Motor neuron (in vitro differentiated cells): ENCODE measurements at regions not wholly inside any gene's neighbourhood (a gene's known extent, or its start where the extent isn't known, plus 50 kb on each side); places are given as distances from the start of the nearest gene placed in this dataset.
A peak's percentile ranks its signal among the peaks of the same experiment; 100 is the strongest.

Experiments used
- ATAC-seq, 8 experiments: fragments of 200-7000 bp; cut with Tn5 transposase; replicated peaks in 6 of 8; 2 replicates each; pipeline ENCODE4 v1.8.0; 2021; ENCODE audit warnings: mild to moderate bottlenecking in 8 of 8, moderate library complexity in 8 of 8
- H3K27ac ChIP-seq, 2 donors: fragments of 250-450 bp; sonication (Bioruptor Pico); 2 replicates each; pipeline ENCODE4 v1.9.0; 2021; ENCODE audit warnings: antibody characterized with exemption in 2 of 2, mild to moderate bottlenecking in 2 of 2, moderate library complexity in 1 of 2
- H3K4me1 ChIP-seq, 2 donors: fragments of 250-450 bp; sonication (Bioruptor Pico); replicated peaks in 1 of 2; 2 replicates each; pipeline ENCODE4 v1.6.1; 2021; ENCODE audit warnings: antibody characterized with exemption in 2 of 2, mild to moderate bottlenecking in 2 of 2, moderate library complexity in 1 of 2
- H3K4me3 ChIP-seq, 5 donors: fragments of 250-450 bp; sonication (Bioruptor Pico); 2 replicates each; pipeline ENCODE4 v1.9.0; 2021; ENCODE audit warnings: antibody characterized with exemption in 5 of 5, mild to moderate bottlenecking in 5 of 5, moderate library complexity in 4 of 5
- WGBS, 10 experiments: fragments of 450-650 bp; shearing (Covaris generic); methylation state at CpG; one replicate each; pipeline ENCODE4 v1.0.0; 2022; 5-methylcytosine and 5-hydroxymethylcytosine counted together
- in situ Hi-C, 9 experiments: fragments of 400-800 bp; cut with MboI; loops; one replicate each; pipeline ENCODE4 v1.15.0; 2021; ENCODE audit warnings: low sequenced_read_pairs in 9 of 9, low pct_unique_long_range_greater_than_20kb in 2 of 9; ENCODE audit not compliant: unreplicated experiment in 9 of 9

DNA sequence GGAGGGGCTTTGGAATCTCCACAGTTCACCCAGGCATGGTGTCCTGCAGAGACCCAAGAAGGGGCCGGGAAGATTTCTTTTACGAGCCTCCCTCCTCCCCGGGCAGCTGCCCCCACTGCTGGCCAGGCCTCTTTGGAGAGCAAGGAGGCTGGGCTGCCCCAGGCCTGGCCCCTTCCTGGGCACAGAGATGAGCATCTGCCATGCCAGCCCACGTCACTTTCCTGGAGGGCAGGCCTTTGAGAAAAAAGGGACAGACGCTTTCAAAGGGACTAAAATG, 60.5 kb upstream of the FGF3 start:
- Histone ChIP-seq H3K4me3 (no peak overlapping the region), H3K27ac (no peak overlapping the region), H3K4me1 (peaks cover 5 to 7% of the 10 kb centered on the region in 2 donors)
- in situ Hi-C loops, result loop anchor here in 8 of 9 experiments (10.0 to 25.0 kb wide), 3 partner anchors 167 to 192 kb away; partner anchors contain the start of genes FGF19 (in 7 of the 8) and LTO1 (in 1 of the 8)
- no peak for ATAC-seq
- 20% methylated on average over 1 of the region's 5 CpGs; no CpG with 5 or more reads in 9 of the 10 experiments for WGBS, 10 experiments

DNA sequence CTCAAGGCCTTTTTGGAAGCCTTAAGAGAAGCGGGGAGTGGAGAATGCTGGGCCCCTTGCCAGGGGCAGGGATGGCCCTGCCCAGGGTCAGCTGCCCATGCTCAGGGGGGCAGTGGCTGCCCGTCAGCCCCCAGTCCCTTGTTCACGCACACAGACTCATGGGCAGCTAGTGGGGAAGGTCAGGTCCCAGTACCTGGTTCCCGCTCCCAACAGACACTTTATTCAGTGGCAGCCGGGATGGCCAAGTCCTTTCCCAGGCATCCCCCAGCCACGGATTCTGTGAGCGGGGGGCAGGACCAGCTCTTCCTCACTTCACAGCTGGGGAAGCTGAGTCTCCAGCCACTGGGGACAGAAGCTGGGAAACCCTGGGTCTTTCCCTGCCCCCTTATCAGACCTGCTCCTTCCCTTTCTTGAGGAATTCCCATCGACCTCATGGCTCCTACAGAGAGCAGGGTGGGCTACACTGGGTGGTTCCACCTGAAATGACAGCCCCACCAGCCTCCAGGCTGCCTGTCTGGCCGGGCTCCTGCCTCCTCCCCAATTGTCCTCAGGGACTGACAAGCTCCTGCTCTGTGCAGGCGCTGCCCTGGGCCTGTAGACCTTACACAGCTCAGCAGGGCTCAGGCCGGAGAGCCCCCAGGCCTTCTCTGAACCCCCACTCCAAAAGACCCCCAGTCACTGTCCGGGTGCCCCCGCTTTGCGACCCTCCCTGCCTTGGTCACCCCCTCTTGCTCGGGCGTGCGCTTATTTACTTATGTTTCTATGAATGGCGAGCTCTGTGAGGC, 61.0 kb upstream of the FGF3 start:
- H3K27ac ChIP-seq, result no peak overlapping the region
- in situ Hi-C loops, result loop anchor here in 7 of 9 experiments (25.0 kb wide), 2 partner anchors 168 to 193 kb away; partner anchors contain the start of genes FGF19 (in 6 of the 7) and LTO1 (in 1 of the 7)
- 20 to 96% (median 80%) methylated on average over 1 to 5 of the region's 18 CpGs; no CpG with 5 or more reads in 3 of the 10 experiments for WGBS, 10 experiments
- ATAC-seq, result no peak
- H3K4me3 ChIP-seq, result no peak overlapping the region
- H3K4me1 ChIP-seq, result peaks cover under 1 to 3% of the 10 kb centered on the region in 2 donors

DNA sequence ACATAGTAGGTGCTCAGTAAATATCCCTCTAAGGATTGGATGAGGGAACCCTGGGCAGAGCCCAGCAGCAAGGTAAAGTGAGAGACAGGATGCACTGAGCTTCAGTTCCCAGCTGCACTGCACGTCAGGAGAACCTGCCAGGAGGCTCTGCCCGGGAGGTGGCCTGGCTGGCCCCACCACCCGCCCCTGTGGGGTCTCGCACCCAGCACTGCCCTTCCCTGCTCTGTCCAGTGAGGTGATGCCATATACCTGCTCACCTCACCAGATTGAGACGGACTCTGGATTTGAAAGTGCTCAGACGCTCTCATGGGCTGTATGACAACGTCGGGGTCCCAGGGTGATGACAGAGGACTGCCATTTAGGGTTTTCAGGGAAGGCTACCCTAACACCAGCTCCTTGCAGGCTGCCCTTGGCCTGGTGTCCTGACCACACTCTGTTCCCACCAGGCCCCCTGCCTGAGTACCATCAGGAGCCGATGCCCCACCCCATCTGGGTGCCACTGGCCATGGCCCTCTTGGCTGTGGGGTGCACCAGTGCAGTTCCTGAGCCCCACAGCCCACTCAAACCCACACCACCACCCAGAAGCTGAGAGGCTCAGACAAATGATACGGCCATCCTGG, 61.7 kb upstream of the FGF3 start:
- ATAC-seq, result no peak
- in situ Hi-C loops, result loop anchor here in 7 of 9 experiments (25.0 kb wide), 2 partner anchors 169 to 194 kb away; partner anchors contain the start of genes FGF19 (in 6 of the 7) and LTO1 (in 1 of the 7)
- H3K27ac ChIP-seq, result no peak overlapping the region
- 89 to 100% (median 100%) methylated on average over 1 to 3 of the region's 10 CpGs; no CpG with 5 or more reads in 7 of the 10 experiments for WGBS, 10 experiments
- H3K4me1 ChIP-seq, result no peaks in the 10 kb centered on the region
- H3K4me3 ChIP-seq, result no peak overlapping the region

DNA sequence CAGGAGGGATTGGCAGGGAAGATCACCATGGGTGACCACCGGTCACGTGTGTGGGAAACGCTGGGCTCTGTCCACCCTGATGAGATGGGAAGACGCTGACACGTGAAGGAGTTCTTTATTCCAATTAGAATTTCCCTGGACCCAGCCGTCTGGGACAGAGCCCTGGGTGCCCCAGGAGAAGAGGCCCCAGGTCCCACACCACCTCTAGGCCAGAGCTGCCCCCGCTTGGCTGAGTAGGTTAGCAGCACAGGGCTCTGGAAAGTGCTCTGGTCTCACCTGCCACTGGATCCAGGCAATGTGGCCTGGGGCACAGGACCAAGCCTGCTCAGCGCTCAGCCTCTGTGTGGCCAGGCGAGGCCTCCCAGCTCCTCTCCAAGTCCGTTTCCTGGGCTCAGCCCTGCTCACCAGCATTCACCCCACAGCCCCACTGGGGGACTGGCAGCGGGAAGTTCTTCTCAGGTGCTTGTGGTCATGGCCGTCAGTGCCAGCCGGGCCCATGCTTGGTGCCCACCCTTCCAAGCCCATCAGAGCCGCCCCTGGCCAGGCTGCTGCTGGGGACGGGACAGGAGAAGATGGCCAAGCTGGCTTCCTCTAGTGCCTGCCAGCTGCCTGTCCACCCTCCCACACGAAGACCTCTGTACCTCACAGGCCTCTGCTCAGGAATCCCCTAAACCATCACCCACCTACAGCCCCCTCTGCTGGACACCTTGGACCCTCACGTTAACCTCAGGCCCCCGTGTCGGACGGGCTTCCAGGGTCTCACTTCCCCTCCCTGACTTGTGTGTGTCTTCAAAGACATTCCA, 62.5 kb upstream of the FGF3 start:
- ATAC-seq, result no peak
- in situ Hi-C loops, result loop anchor here in 7 of 9 experiments (25.0 kb wide), 2 partner anchors 169 to 194 kb away; partner anchors contain the start of genes FGF19 (in 6 of the 7) and LTO1 (in 1 of the 7)
- WGBS, 10 experiments, result 54 to 97% (median 90%) methylated on average over 3 to 10 of the region's 20 CpGs; no CpG with 5 or more reads in 5 of the 10 experiments
- no peak overlapping the region for H3K27ac ChIP-seq
- H3K4me1 ChIP-seq, result no peaks in the 10 kb centered on the region
- no peak overlapping the region for H3K4me3 ChIP-seq

DNA sequence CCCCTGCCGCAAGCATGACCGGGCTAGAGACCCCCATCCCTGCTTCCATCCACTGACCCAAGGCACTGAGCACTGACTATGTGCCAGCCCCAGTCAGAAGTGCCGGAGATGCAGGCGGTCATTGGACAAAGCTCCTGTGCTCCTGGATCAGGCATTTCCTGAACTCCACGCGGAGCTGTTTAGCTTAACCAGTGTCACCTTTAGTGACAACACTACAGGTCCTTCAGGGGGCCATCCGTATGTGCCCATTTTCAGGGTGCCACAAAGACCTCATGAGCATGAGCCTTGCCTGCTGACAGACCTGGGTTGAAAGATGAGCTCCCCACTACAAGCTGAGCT, 63.0 kb upstream of the FGF3 start:
- in situ Hi-C loops, result loop anchor here in 7 of 9 experiments (25.0 kb wide), 2 partner anchors 170 to 195 kb away; partner anchors contain the start of genes FGF19 (in 6 of the 7) and LTO1 (in 1 of the 7)
- ATAC-seq, result no peak
- no peaks in the 10 kb centered on the region for H3K4me1 ChIP-seq
- no peak overlapping the region for H3K4me3 ChIP-seq
- 86 to 100% (median 98%) methylated on average over 3 to 5 of the region's 7 CpGs; no CpG with 5 or more reads in 6 of the 10 experiments for WGBS, 10 experiments
- no peak overlapping the region for H3K27ac ChIP-seq

DNA sequence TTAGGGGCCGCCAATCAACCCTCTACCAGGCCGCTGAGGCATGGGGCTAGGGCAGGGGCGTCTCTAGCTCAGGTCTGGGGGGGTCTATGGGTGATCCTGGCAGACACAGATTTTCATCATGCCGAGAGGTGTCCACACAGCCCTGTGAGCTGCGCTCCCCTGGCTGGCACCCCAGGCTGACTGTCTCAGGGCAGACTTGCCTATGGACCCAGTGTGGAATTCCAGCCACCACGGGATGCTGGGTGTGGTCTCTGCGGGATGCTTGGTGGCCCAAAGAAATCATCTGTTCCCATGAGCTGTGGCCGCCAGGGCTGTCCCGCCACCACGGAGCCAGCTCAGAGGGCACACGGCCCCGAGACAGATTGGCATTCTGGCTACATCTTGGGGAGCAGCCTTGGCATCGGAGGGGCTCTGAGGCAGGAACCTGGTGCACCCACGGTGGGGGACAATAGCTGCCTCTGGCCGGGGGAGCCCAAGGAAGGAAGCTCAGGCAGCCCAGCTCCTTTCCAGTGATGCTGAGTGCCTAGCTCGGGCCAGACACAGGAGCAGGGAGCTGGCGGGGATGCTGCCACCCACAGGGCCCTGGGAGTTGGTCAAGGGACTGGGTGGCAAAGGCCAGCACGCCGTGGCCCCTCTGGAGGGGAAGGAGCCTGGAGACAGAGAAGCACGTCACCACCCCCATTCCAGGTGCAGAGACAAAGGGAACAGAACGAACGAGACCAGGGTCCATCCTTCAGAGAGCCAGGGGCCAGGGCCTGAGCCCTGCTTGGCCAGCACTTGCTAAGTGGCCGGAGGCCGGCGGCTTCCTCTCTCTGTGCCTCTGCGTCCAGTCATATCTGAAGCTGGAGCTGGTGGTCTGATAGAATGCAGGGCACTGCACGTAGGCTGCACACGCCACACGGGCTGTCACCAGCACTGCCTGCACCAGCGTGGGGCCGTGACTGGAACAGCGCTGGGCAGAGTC, 64.4 kb upstream of the FGF3 start:
- 23 to 100% (median 75%) methylated on average over 1 to 15 of the region's 32 CpGs; no CpG with 5 or more reads in 4 of the 10 experiments for WGBS, 10 experiments
- in situ Hi-C loops, result loop anchor here in 7 of 9 experiments (25.0 kb wide), 2 partner anchors 171 to 196 kb away; partner anchors contain the start of genes FGF19 (in 6 of the 7) and LTO1 (in 1 of the 7)
- Histone ChIP-seq H3K4me3 (no peak overlapping the region), H3K4me1 (no peaks in the 10 kb centered on the region), H3K27ac (no peak overlapping the region)
- no peak for ATAC-seq

DNA sequence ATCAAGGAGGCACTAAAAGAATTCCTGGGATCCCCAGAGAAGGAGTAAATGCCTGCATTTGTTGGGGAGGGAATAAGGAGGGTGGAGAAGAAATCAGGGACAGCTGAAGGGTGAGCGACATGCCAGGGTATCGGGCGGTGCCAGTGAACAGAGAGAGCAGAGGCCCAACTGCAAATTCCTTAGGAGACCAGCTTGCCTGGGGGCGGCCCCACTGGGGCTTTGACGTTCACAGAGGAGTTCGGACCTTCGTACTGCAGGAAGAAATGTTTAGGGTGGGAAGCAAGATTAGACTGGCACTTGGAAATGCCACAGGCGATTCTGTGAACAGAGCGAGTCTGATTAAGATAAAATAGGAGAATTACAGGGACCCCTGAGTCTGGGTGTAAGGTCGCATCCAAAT, 65.1 kb upstream of the FGF3 start:
- in situ Hi-C loops, result loop anchor here in 7 of 9 experiments (25.0 kb wide), 2 partner anchors 172 to 197 kb away; partner anchors contain the start of genes FGF19 (in 6 of the 7) and LTO1 (in 1 of the 7)
- no peak overlapping the region for H3K4me3 ChIP-seq
- 48 to 100% (median 97%) methylated on average over 1 to 7 of the region's 10 CpGs; no CpG with 5 or more reads in 2 of the 10 experiments for WGBS, 10 experiments
- H3K4me1 ChIP-seq, result peaks cover 4 to 6% of the 10 kb centered on the region in 2 donors
- ATAC-seq, result no peak
- H3K27ac ChIP-seq, result no peak overlapping the region

DNA sequence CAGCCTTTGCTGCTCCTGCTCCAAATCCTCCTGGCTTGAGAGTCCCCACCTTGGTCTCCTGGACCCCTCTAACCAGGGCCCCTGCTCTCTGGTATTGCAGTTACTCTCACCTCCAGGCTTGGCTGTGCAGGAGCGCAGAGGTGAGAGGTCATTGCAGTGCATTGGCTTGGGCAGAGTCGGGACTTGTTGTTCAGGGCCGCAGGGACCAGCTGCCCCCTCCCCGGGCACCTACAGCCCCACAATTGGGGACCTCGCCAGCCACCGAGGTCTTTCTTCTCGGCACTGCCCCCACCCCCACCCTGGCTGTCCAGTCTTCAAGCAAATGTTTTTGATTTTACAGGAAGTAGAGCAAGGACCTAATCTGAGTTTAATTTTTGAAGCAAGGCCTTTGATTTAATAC, 65.5 kb upstream of the FGF3 start:
- in situ Hi-C loops, result loop anchor here in 7 of 9 experiments (25.0 kb wide), 2 partner anchors 172 to 197 kb away; partner anchors contain the start of genes FGF19 (in 6 of the 7) and LTO1 (in 1 of the 7)
- Histone ChIP-seq H3K27ac (no peak overlapping the region), H3K4me1 (peaks cover 9 to 11% of the 10 kb centered on the region in 2 donors), H3K4me3 (no peak overlapping the region)
- WGBS, 10 experiments, result 33 to 100% (median 50%) methylated on average over 2 to 3 of the region's 7 CpGs; no CpG with 5 or more reads in 7 of the 10 experiments
- ATAC-seq, result no peak

DNA sequence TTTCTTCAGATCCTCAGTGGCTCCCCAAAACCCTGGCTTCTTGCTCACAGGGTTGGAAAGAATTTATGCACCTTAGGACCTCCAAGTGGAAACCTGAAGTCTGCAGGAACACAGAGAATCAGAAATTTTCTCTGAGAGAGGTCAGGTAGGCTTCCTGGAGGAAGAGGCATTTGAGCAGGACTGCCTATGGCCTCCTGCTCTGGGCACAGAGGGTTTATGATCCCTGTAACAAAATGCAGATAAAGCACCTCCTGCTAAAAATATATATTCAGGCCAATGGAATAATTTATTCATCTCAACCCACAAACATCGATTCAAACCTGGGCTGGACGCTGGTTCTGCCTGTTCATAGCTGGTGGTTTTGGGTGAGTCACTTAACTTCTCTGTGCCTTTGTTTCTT, 68.1 kb upstream of the FGF3 start:
- in situ Hi-C loops, result loop anchor here in 7 of 9 experiments (25.0 kb wide), 2 partner anchors 175 to 200 kb away; partner anchors contain the start of genes FGF19 (in 6 of the 7) and LTO1 (in 1 of the 7)
- no peak for ATAC-seq
- Histone ChIP-seq H3K4me1 (peaks cover 24% of the 10 kb centered on the region in 2 donors), H3K4me3 (no peak overlapping the region), H3K27ac (no peak overlapping the region)
- 0 to 100% (median 71%) methylated on average over 1 to 2 of the region's 2 CpGs; no CpG with 5 or more reads in 4 of the 10 experiments for WGBS, 10 experiments

DNA sequence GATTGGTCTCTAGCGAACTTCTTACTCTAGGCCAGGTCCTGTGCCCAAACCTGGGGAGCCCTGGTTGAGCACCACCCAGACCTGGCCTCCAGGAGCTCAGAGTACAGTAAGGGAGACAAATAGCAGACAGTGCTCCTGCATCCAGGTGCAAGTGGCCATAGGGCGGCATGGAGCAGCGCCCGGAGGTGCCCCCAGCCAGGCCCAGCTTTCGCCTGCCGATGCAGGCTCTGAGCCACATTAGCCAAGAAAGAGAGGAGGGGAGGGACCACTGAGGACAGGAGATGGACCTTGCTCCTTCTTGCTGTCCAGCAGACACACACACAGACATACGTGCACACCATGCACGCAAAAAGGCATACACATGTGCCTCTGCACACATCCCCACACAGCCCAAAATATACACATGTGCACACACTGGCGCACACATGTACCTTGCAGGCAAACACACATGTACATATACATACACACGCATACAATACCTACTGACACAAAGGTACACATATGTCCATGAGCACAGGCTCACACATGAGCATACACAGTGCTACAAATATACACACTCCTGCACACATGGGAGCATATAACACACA, 68.7 kb upstream of the FGF3 start:
- Histone ChIP-seq H3K4me3 (no peak overlapping the region), H3K4me1 (peaks cover 28 to 30% of the 10 kb centered on the region in 2 donors), H3K27ac (no peak overlapping the region)
- in situ Hi-C loops, result loop anchor here in 7 of 9 experiments (25.0 kb wide), 2 partner anchors 176 to 201 kb away; partner anchors contain the start of genes FGF19 (in 6 of the 7) and LTO1 (in 1 of the 7)
- 20 to 90% (median 73%) methylated on average over 1 to 7 of the region's 10 CpGs; no CpG with 5 or more reads in 5 of the 10 experiments for WGBS, 10 experiments
- peak in 1 of 8 experiments; percentile 8 for ATAC-seq
